Memory B cell (primary cell): ENCODE measurements at regions not wholly inside any gene's neighbourhood (a gene's known extent, or its start where the extent isn't known, plus 50 kb on each side); places are given as distances from the start of the nearest gene placed in this dataset.

Experiments
- ATAC-seq: fragments of 150-1000 bp; cut with Tn5 transposase; 2 replicates; pipeline ENCODE4 v1.10.0; 2021; ENCODE audit warnings: low read depth, mild to moderate bottlenecking, moderate library complexity
- DNase-seq, 2 donors: peaks; one replicate each; pipeline ENCODE4 v3.0.0; 2022; ENCODE audit warnings: low spot score in 2 of 2
- H3K27ac Mint-ChIP-seq: one replicate; pipeline ENCODE4 v1.8.0; 2022; ENCODE audit warnings: mild to moderate bottlenecking, moderate library complexity, mixed read lengths
- H3K27me3 Mint-ChIP-seq: one replicate; pipeline ENCODE4 v1.8.0; 2022; ENCODE audit warnings: mixed read lengths
- H3K36me3 Mint-ChIP-seq: one replicate; pipeline ENCODE4 v1.8.0; 2022; ENCODE audit warnings: mild to moderate bottlenecking, mixed read lengths
- H3K4me1 Mint-ChIP-seq: one replicate; pipeline ENCODE4 v1.8.0; 2022; ENCODE audit warnings: mixed read lengths
- H3K4me3 Mint-ChIP-seq: one replicate; pipeline ENCODE4 v1.8.0; 2022; ENCODE audit warnings: mild to moderate bottlenecking, moderate library complexity, mixed read lengths
- H3K9me3 Mint-ChIP-seq: one replicate; pipeline ENCODE4 v1.8.0; 2022; ENCODE audit warnings: mixed read lengths

DNA sequence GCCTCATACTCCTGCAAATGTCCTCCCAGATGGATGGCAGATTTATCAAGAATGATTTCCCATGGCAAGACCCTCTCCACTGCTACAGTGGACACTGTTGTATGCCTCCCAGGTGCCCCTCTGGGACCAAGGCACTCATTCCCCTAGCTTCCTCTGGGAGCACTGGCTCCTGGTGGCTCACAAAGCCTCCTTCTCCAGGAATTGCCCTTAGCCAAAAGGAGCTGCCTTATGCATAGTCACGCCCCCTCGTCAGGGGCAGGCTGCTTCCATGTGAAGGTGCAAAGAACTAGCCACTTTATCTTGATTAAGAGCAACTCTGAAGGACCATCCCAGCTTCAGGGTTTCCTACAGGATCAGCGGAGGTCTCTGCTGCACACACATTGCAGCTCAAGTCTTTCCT lies 358.1 kb downstream of the CDK5RAP2 start:
- Mint-ChIP-seq H3K9me3 (no peaks in the 10 kb centered on the region), H3K36me3 (no peaks in the 10 kb centered on the region), H3K27me3 (peaks cover 7% of the 10 kb centered on the region), H3K4me1 (no peaks in the 10 kb centered on the region), H3K4me3 (no peak overlapping the region), H3K27ac (no peak overlapping the region)
- ATAC-seq (no peak), DNase-seq (no peak)

- peaks cover 12% of the 10 kb centered on the region for H3K27me3 Mint-ChIP-seq
- H3K36me3 Mint-ChIP-seq, result no peaks in the 10 kb centered on the region
- no peak overlapping the region for H3K27ac Mint-ChIP-seq
Measured at GRCh38 chr9:120214332-120214731, 365.6 kb downstream of the CDK5RAP2 start.

GRCh38 chr9:120212853-120213200 lies 367.1 kb downstream of the CDK5RAP2 start:
- no peaks in the 10 kb centered on the region for H3K4me1 Mint-ChIP-seq
- DNase-seq (no peak), ATAC-seq (no peak)
- H3K9me3 Mint-ChIP-seq, result no peaks in the 10 kb centered on the region
- H3K36me3 Mint-ChIP-seq, result no peaks in the 10 kb centered on the region
- no peak overlapping the region for H3K4me3 Mint-ChIP-seq
- peaks cover 12% of the 10 kb centered on the region for H3K27me3 Mint-ChIP-seq
- no peak overlapping the region for H3K27ac Mint-ChIP-seq

More at GRCh38 chr9:120214332-120214731, 365.6 kb downstream of the CDK5RAP2 start:
- DNase-seq (no peak), ATAC-seq (no peak)
- Mint-ChIP-seq H3K9me3 (no peaks in the 10 kb centered on the region), H3K4me1 (no peaks in the 10 kb centered on the region), H3K4me3 (no peak overlapping the region)

- no peak for ATAC-seq
Measured at GRCh38 chr9:120212153-120212852, 367.7 kb downstream of the CDK5RAP2 start.

DNA sequence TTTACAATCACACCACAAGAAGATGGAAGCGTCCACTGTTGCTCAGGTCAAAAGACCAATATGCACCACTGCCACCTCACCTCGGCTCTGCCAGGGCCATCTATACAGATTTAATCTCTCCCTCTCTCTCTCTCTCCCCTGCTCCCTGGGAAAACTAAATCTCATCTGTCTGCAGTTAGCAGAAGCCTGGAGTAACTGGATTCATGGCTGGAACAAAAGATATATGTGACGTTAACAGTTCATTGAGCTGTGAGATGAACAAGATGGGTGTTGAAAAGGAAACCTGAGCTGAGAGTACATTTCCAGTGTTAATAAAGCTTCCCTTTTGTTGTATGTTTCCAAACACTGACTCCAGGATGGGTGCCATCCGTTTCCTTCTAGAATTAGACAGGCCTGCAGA lies 369.7 kb downstream of the CDK5RAP2 start:
- no peak for DNase-seq
- Mint-ChIP-seq H3K27ac (no peak overlapping the region), H3K27me3 (peaks cover 14% of the 10 kb centered on the region), H3K36me3 (peaks cover 1% of the 10 kb centered on the region), H3K9me3 (peaks cover 2% of the 10 kb centered on the region), H3K4me3 (no peak overlapping the region), H3K4me1 (no peaks in the 10 kb centered on the region)
- no peak for ATAC-seq

More at GRCh38 chr9:120212153-120212852, 367.7 kb downstream of the CDK5RAP2 start:
- Mint-ChIP-seq H3K36me3 (no peaks in the 10 kb centered on the region), H3K4me1 (no peaks in the 10 kb centered on the region), H3K9me3 (peaks cover under 1% of the 10 kb centered on the region), H3K27me3 (peaks cover 13% of the 10 kb centered on the region), H3K4me3 (no peak overlapping the region), H3K27ac (no peak overlapping the region)
- DNase-seq, result no peak

GRCh38 chr9:120202856-120203654 lies 376.9 kb downstream of the CDK5RAP2 start:
- peaks cover 4% of the 10 kb centered on the region for H3K27me3 Mint-ChIP-seq
- no peaks in the 10 kb centered on the region for H3K4me1 Mint-ChIP-seq
- H3K4me3 Mint-ChIP-seq, result no peak overlapping the region
- peaks cover 1% of the 10 kb centered on the region for H3K36me3 Mint-ChIP-seq
- H3K27ac Mint-ChIP-seq, result no peak overlapping the region
- H3K9me3 Mint-ChIP-seq, result peaks cover 2% of the 10 kb centered on the region
- no peak for ATAC-seq
- no peak for DNase-seq

GRCh38 chr9:120198027-120198426 lies 381.9 kb downstream of the CDK5RAP2 start:
- ATAC-seq (no peak), DNase-seq (no peak)
- Mint-ChIP-seq H3K9me3 (no peaks in the 10 kb centered on the region), H3K27ac (no peak overlapping the region), H3K27me3 (peaks cover 2% of the 10 kb centered on the region), H3K4me1 (no peaks in the 10 kb centered on the region), H3K36me3 (no peaks in the 10 kb centered on the region), H3K4me3 (no peak overlapping the region)

DNA sequence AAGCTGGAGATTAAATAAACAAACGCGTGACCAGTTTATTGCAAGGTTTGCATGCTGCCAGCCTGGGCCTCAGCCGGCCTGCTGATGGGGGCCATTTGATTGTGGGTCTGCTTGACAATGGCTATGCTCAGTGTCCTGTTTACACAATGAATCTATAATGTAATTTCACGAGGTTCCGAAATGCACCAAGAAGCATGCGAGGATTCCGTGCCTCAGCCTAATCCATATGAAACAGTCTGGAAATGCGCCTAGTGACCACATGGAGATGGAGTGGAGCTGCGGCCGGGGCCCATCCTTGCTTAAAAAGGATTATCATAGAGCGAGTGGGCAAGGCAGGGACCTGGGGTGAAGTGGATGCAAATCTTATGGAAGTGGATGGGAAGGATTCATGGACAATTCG lies 382.4 kb downstream of the CDK5RAP2 start:
- Mint-ChIP-seq H3K9me3 (no peaks in the 10 kb centered on the region), H3K27ac (no peak overlapping the region), H3K4me1 (no peaks in the 10 kb centered on the region), H3K27me3 (peaks cover 2% of the 10 kb centered on the region), H3K36me3 (no peaks in the 10 kb centered on the region), H3K4me3 (no peak overlapping the region)
- no peak for DNase-seq
- no peak for ATAC-seq

DNA sequence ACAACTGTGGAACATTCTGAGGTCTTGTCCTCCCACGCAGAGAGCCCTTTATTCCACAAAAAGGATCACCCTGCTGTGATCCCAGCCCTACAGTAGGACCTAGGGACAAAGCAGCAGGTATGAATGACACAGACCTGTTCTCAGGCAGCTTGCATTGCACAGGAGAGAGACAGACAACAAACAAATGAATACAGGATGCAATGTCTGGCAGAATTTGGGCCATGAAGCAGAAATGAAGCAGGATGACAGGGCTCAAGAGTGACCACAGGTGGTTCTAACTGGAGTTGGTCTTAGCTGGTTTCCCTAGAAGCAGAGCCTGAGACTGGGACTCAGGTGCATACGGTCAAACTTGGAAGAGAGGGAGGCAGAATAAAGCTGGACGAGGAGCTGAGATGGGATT lies 388.8 kb downstream of the CDK5RAP2 start:
- Mint-ChIP-seq H3K27me3 (peaks cover 6% of the 10 kb centered on the region), H3K9me3 (peaks cover 2% of the 10 kb centered on the region), H3K4me3 (no peak overlapping the region), H3K36me3 (no peaks in the 10 kb centered on the region), H3K27ac (no peak overlapping the region), H3K4me1 (no peaks in the 10 kb centered on the region)
- DNase-seq (no peak), ATAC-seq (no peak)

- ATAC-seq (no peak), DNase-seq (no peak)
- Mint-ChIP-seq H3K36me3 (no peaks in the 10 kb centered on the region), H3K4me1 (no peaks in the 10 kb centered on the region), H3K4me3 (no peak overlapping the region), H3K27ac (no peak overlapping the region), H3K9me3 (peaks cover 5% of the 10 kb centered on the region), H3K27me3 (peaks cover 11% of the 10 kb centered on the region)
Measured at GRCh38 chr9:120187758-120188157, 392.2 kb downstream of the CDK5RAP2 start.

DNA sequence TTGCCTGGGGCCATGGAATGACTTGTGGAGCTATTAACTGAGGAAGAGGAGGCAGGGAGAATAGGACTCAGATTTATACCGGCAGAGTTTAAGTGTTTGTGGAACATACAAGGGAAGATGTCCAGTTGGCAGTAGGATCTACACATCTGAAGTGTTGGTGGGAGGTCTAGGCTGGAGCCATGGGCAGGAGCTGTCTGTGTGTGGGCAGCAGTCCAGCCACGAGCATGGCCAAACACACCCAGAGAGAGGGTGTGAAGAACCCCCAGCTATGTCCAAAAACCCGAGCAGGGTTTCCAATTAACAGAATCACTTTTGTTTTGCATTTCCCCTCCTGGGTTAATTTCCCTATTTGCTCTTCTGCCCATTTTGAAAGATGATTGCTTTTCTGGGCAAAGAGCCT lies 393.7 kb downstream of the CDK5RAP2 start:
- Mint-ChIP-seq H3K27me3 (peaks cover 10% of the 10 kb centered on the region), H3K27ac (no peak overlapping the region), H3K4me1 (no peaks in the 10 kb centered on the region), H3K36me3 (no peaks in the 10 kb centered on the region), H3K4me3 (no peak overlapping the region), H3K9me3 (peaks cover 5% of the 10 kb centered on the region)
- no peak for ATAC-seq
- DNase-seq, result no peak

- H3K36me3 Mint-ChIP-seq, result no peaks in the 10 kb centered on the region
- no peaks in the 10 kb centered on the region for H3K4me1 Mint-ChIP-seq
- H3K4me3 Mint-ChIP-seq, result no peak overlapping the region
- no peak overlapping the region for H3K27ac Mint-ChIP-seq
- DNase-seq (no peak), ATAC-seq (no peak)
- H3K27me3 Mint-ChIP-seq, result peaks cover 7% of the 10 kb centered on the region
- peaks cover 5% of the 10 kb centered on the region for H3K9me3 Mint-ChIP-seq
Measured at GRCh38 chr9:120184266-120184665, 395.7 kb downstream of the CDK5RAP2 start.

DNA sequence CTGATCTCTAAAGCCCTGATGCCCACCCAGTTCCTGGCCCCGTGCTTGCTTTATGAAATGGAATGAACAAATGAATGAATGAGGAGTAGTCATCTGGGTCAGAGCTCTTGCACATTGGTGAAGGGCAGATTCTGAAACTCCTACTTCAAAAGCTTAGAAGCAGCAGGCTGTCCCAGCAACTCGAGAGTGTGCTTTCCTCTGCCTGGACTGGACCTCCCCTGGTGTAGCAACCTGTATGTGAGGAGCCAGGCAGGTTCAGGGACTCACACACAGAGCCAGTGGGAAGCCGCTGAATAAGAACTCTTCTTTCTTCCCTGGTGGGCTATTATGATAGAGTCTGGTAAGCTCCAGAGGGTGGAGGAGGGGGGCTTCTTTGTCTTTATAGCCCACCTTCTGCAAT lies 396.4 kb downstream of the CDK5RAP2 start:
- no peak for DNase-seq
- Mint-ChIP-seq H3K4me3 (no peak overlapping the region), H3K27ac (no peak overlapping the region), H3K27me3 (peaks cover 9% of the 10 kb centered on the region), H3K9me3 (peaks cover 5% of the 10 kb centered on the region), H3K36me3 (no peaks in the 10 kb centered on the region), H3K4me1 (no peaks in the 10 kb centered on the region)
- ATAC-seq, result no peak

GRCh38 chr9:120182011-120182410 lies 398.0 kb downstream of the CDK5RAP2 start:
- H3K27me3 Mint-ChIP-seq, result peaks cover 7% of the 10 kb centered on the region
- peaks cover 3% of the 10 kb centered on the region for H3K9me3 Mint-ChIP-seq
- H3K27ac Mint-ChIP-seq, result no peak overlapping the region
- H3K4me1 Mint-ChIP-seq, result no peaks in the 10 kb centered on the region
- DNase-seq, result no peak
- no peak for ATAC-seq
- H3K36me3 Mint-ChIP-seq, result no peaks in the 10 kb centered on the region
- no peak overlapping the region for H3K4me3 Mint-ChIP-seq

- ATAC-seq (no peak), DNase-seq (no peak)
- no peaks in the 10 kb centered on the region for H3K36me3 Mint-ChIP-seq
- no peak overlapping the region for H3K27ac Mint-ChIP-seq
- peaks cover 4% of the 10 kb centered on the region for H3K9me3 Mint-ChIP-seq
- H3K4me1 Mint-ChIP-seq, result no peaks in the 10 kb centered on the region
- H3K27me3 Mint-ChIP-seq, result peaks cover 4% of the 10 kb centered on the region
- no peak overlapping the region for H3K4me3 Mint-ChIP-seq
Measured at GRCh38 chr9:120177121-120177520, 402.8 kb downstream of the CDK5RAP2 start.
